Activated T-cell treated with anti-CD3 and anti-CD28 coated beads for 4 hours (primary cell): ENCODE measurements at regions not wholly inside any gene's neighbourhood (a gene's known extent, or its start where the extent isn't known, plus 50 kb on each side); places are given as distances from the start of the nearest gene placed in this dataset.

ENCODE experiments used
- DNase-seq: peaks from one replicate; pipeline ENCODE4 v3.0.0-alpha.2; 2020

GRCh38 chr22:48443680-48444079 is 1384.0 kb downstream of the BRD1 start:
- DNase-seq, result no peak

GRCh38 chr22:48442663-48443062 is 1385.0 kb downstream of the BRD1 start:
- no peak for DNase-seq

DNA sequence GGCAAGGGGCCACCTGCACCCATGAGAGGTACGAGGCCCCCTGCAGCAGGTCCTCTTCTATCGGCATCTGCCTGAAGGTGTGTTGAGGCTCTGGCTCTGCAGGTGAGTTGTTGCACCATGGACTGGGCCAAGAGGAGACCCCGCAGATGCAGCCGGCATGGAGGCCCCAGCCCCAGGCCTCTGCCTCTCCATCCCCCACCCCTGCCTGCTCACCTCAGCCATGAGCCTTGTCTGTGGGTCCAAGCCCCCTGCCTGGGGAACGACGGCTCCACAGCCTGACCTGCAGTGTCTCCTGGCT is 1386.2 kb downstream of the BRD1 start:
- DNase-seq, result no peak

GRCh38 chr22:48440673-48441552 is 1386.8 kb downstream of the BRD1 start:
- DNase-seq, result no peak

- DNase-seq, result no peak
These were observed 1387.5 kb downstream of the BRD1 start for GRCh38 chr22:48440176-48440575.

- no peak for DNase-seq
These were observed 1388.0 kb downstream of the BRD1 start for GRCh38 chr22:48439560-48440135.

- DNase-seq, result no peak
These were observed 1388.7 kb downstream of the BRD1 start for GRCh38 chr22:48438800-48439559.

DNA sequence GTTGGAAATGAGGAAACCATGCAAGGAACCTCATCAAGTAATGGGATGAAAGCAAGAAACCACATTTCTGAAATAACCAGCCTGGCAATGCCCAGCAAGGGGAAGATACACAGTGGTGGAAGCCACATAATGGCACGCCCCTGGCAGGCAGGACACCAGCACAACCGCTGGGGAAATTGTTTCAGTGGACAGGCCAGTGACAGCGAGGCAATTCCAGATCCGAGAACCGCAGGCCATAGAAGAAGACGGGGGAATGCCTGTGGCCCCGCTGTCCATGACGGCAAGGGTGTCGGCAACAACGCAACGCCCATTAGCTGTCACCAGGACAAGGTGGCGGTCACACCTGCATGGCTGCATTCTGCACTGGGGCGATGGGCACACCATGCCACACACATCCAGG is 1389.6 kb downstream of the BRD1 start:
- no peak for DNase-seq

GRCh38 chr22:48436201-48436931 is 1391.3 kb downstream of the BRD1 start:
- no peak for DNase-seq

DNA sequence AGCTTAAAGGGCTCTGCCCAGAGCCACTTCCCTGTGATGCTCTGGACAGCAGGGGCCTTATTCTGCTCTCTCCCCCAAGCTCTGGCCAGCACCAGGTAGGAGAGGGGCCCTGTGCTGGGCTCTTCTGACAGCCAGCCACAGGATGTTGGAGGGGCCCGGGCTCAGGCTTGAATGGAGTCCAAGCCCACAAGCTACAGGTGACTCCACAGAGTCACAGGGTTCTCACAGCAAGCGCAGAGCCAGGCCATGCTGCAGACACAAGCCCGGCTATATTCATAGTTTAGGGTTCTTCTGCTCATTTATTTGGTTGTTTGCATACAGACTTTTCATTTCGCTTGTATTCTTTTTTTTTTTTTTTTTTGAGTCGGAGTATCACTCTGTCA is 1392.8 kb downstream of the BRD1 start:
- no peak for DNase-seq

DNA sequence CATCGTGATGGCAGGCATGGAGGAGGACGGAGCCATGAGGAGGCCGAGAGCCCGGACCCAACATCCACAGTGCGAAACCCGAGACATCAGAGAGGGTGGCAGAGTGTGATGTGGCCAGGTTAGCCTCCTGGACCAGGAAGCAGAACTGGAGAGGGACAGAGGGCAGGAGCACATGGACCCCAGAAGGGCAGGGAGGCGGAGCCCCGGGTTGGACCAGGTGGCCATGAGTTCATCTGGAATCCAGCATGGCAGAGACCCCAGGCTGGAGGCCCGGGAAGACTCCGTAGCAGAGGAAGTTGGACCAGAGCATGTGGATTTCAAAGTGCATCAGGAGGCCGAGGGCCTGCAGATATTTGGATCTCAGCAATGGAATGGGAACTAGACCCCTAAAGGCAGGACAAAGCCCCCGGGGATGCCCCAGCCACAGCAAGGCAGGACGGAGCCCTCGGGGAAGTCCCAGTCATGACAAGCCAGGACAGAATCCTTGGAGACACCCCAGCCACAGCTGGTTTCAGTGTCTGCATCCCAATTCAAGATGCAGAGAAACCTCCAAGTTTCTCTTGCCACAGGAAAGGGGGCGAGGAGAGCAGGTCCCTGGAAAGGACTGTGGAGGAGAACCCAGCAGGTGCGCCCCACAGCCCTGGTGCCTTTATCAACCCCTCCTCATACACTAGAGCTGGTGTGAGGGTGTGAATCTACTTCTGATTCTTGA is 1393.4 kb downstream of the BRD1 start:
- no peak for DNase-seq

GRCh38 chr22:48433647-48434046 is 1394.0 kb downstream of the BRD1 start:
- DNase-seq, result no peak

DNA sequence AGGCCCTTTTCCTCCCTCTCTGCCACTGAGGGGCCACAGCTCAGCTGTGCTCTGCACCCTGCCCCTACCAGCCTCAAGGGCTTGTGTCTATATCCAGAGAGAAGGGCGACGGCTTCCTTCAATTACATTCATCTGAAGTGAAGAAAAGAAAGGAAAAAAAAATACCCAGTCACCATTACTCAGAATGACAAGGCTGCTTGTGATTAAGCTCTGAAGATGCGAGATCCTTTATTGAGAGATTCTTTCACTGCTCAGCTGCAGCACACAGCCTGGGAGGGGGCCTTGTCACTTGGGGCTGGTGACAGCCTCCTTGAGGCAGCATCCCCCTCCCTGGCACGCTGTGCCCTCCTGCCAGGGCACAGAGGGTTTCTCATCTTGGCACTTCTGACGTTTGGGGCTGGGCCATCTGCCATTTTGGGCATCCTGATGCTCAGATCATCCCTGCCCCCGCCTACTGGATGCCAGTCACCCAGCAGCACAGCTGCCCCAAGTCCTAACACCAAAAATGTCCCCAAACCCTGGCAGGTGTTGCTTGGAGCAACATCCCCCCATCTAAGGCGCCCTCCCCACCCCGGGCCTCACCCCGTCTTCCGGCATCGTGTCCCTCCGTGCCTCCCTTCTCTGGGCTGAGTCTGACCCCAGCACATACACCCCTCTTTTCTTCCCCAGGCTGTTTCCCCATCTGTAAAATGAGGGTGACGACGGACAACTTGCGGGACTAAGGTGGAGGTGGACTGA is 1394.7 kb downstream of the BRD1 start:
- DNase-seq, result no peak

- no peak for DNase-seq
These were observed 1395.9 kb downstream of the BRD1 start for GRCh38 chr22:48431536-48432315.

- DNase-seq, result no peak
These were observed 1396.7 kb downstream of the BRD1 start for GRCh38 chr22:48431014-48431413.

GRCh38 chr22:48429446-48430020 is 1398.1 kb downstream of the BRD1 start:
- DNase-seq, result no peak

DNA sequence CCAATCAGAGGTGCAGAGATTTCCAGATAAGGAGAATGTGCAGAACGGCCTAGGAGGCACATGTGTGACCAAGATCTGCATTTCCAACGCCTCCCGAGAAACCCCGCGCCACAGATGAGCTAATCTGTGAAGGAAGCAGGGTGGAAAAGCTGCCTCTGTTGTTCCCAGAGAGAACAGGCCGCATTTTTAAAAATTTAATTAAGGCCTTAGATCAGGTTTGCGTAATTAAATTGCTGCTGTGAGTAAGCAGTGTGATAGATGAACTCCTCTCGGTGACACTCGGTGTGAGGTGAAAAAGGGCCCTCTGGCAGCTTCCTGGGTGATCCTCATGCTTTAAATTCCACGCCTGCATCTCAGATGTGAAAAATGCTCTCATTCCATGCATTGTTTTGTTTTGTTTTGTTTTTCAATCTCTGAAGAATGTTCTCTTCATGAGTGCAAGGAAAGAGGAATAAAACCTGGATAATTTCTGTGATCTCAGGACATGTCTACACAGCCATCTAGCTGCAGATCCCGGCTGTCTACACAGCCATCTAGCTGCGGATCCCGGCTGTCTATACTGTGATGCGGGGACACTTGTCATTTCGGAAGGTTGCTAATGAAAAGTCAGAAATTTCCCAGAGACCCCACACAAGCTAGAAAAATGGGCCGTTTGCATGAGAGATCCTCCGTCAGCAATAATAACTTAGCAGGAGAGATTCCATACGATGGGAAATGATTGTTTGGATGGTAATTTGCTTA is 1398.9 kb downstream of the BRD1 start:
- DNase-seq, result no peak

DNA sequence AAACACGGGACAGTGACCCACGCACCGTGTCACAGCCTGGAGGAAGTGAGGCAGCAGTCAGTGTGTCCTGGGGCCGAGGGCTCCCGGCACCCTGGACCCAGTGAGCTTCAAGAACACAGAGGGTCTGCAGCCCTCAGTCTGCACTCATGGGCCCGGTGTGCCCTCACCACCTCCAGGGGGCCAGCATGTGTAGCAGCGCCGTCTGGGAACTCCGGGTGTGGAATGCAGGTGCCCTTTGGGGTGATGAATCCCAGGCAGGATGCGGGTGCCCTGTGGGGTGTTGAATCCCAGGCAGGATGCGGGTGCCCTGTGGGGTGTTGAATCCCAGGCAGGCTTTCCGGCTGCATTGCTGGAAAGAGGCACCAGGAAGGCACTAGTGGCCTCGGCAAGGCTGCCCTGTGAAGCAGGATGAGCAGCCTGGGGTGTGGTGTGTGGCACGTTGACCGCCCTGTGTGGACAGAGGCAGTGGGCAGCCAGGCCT is 1399.9 kb downstream of the BRD1 start:
- DNase-seq, result no peak

GRCh38 chr22:48426466-48427380 is 1401.0 kb downstream of the BRD1 start:
- no peak for DNase-seq
